ENCODE measurements at regions not wholly inside any gene's neighbourhood (a gene's known extent, or its start where the extent isn't known, plus 50 kb on each side); places are given as distances from the start of the nearest gene placed in this dataset.

GRCh38 chr3:194251891-194252560 is 99.1 kb downstream of the CPN2 start:
- TF ChIP-seq POLR2AphosphoS5 (IDR thresholded peaks at IDR 0.05) = no peak
- TF ChIP-seq, protein P1, sequence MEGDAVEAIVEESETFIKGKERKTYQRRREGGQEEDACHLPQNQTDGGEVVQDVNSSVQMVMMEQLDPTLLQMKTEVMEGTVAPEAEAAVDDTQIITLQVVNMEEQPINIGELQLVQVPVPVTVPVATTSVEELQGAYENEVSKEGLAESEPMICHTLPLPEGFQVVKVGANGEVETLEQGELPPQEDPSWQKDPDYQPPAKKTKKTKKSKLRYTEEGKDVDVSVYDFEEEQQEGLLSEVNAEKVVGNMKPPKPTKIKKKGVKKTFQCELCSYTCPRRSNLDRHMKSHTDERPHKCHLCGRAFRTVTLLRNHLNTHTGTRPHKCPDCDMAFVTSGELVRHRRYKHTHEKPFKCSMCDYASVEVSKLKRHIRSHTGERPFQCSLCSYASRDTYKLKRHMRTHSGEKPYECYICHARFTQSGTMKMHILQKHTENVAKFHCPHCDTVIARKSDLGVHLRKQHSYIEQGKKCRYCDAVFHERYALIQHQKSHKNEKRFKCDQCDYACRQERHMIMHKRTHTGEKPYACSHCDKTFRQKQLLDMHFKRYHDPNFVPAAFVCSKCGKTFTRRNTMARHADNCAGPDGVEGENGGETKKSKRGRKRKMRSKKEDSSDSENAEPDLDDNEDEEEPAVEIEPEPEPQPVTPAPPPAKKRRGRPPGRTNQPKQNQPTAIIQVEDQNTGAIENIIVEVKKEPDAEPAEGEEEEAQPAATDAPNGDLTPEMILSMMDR (IDR thresholded peaks at IDR 0.05) = no peak
- no peak for TF ChIP-seq EP300 (IDR thresholded peaks at IDR 0.05)

Measured in sigmoid colon (tissue), 4 donors.